ENCODE measurements at regions not wholly inside any gene's neighbourhood (a gene's known extent, or its start where the extent isn't known, plus 50 kb on each side); places are given as distances from the start of the nearest gene placed in this dataset.
"Not testable (repeated sequence)": the region's sequence is repeated elsewhere in the genome, so short reads cannot be mapped to it uniquely, and the experiment has no call there.

DNA sequence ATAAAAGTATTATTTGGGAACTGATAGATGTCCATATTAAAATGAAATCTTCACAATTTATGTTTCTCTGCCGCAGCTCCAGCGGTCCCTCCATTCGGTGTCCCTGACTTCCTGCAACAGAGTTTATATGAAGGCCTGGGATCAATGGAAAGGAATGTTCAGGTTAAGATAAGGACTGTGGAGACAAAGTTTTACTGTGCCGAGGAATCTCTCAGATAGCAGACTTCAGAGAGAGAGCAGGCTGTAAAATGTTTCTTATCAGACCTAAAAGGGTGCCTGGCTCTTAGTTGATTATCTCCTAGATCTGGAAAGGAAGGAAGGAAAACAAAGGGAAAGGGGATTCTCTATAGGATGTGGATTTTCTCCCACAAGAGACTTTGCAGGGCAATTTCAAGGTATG is 193.7 kb upstream of the PIEZO2 start:
- Histone ChIP-seq H3K4me2 (no peak overlapping the region), H3K36me3 (replicated peaks; ENCODE audit: insufficient read depth, low read depth) (no peaks in the 10 kb centered on the region), H3K27ac (no peak overlapping the region), H2AFZ (no peak overlapping the region), H3K9me2 (replicated peaks; ENCODE audit: insufficient read depth) (no peaks in the 10 kb centered on the region), H3K79me2 (no peaks in the 10 kb centered on the region), H4K20me1 (ENCODE audit: insufficient read depth, poor library complexity, severe bottlenecking) (no peaks in the 10 kb centered on the region), H3K9me3 (ENCODE audit: low read depth) (peaks cover 3% of the 10 kb centered on the region), H3K27me3 (no peaks in the 10 kb centered on the region), H3K4me1 (ENCODE audit: insufficient read depth) (no peaks in the 10 kb centered on the region), H3K4me3 (no peak overlapping the region)
- WGBS (ENCODE audit: low lambda C conversion rate, missing lambda C conversion rate): 34% methylated on average over 4 of the region's 4 CpGs
- DNase-seq (ENCODE audit: low spot score): no peak
- TF ChIP-seq EZH2 (IDR thresholded peaks at IDR 0.05; ENCODE audit: borderline replicate concordance) (no peak), EZH2phosphoT487 (IDR thresholded peaks at IDR 0.05; ENCODE audit: low read depth, severe bottlenecking, unreplicated experiment) (no peak)
- TF ChIP-seq, protein P1, sequence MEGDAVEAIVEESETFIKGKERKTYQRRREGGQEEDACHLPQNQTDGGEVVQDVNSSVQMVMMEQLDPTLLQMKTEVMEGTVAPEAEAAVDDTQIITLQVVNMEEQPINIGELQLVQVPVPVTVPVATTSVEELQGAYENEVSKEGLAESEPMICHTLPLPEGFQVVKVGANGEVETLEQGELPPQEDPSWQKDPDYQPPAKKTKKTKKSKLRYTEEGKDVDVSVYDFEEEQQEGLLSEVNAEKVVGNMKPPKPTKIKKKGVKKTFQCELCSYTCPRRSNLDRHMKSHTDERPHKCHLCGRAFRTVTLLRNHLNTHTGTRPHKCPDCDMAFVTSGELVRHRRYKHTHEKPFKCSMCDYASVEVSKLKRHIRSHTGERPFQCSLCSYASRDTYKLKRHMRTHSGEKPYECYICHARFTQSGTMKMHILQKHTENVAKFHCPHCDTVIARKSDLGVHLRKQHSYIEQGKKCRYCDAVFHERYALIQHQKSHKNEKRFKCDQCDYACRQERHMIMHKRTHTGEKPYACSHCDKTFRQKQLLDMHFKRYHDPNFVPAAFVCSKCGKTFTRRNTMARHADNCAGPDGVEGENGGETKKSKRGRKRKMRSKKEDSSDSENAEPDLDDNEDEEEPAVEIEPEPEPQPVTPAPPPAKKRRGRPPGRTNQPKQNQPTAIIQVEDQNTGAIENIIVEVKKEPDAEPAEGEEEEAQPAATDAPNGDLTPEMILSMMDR (IDR thresholded peaks at IDR 0.05; ENCODE audit: poor library complexity): no peak

DNA sequence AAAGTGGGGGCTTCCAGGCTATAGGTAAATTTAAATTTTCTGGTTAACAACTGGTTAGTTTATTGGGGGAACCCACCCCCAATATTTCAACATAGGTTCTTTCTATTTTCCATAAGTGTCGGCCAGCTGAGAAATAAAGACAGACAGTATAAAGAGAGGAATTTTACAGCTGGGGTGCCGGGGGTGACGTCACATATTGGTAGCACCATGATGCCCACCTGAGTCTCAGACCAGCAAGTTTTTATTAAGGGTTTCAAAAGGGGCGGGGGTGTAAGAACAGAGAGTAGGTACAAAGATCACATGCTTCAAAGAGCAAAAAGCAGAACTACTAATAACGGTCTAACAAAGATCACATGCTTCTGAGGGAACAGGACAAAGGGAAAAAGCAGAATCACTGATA is 192.7 kb upstream of the PIEZO2 start:
- 98% methylated on average over 5 of the region's 5 CpGs for WGBS (ENCODE audit: low lambda C conversion rate, missing lambda C conversion rate)
- not testable (repeated sequence) for H3K4me3 ChIP-seq; H4K20me1 ChIP-seq (ENCODE audit: insufficient read depth, poor library complexity, severe bottlenecking); H3K27me3 ChIP-seq; H3K79me2 ChIP-seq; DNase-seq (ENCODE audit: low spot score); H3K4me2 ChIP-seq; H3K9me2 ChIP-seq (replicated peaks; ENCODE audit: insufficient read depth); H3K36me3 ChIP-seq (replicated peaks; ENCODE audit: insufficient read depth, low read depth); H2AFZ ChIP-seq; H3K9me3 ChIP-seq (ENCODE audit: low read depth); H3K27ac ChIP-seq; H3K4me1 ChIP-seq (ENCODE audit: insufficient read depth)

DNA sequence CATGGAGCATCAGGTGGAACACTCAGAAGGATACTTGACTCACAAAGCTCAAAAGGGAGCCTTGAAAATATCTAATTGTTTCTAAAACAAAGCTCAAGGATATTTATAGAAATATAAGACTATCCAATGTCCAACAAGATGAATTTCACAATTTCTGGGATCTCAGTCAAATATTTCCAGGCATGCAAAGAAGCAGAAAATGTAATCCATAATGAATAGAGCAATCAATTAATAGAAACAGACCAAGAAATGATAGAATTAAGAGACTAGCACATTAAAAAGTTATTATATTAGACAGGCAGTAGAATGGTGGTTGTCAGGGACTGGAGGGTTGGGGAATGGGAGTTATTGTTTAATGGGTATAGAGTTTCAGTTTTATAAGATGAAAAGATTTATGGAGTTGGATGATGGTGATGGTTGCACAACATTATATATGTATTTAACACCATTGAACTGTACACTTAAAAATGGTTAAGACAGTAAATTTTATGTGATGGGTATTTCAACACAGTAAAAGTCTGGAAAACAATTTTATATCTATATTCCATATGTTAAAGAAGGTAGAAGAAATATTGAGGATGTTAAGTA is 189.9 kb upstream of the PIEZO2 start:
- no peak overlapping the region for H3K4me3 ChIP-seq
- no peaks in the 10 kb centered on the region for H4K20me1 ChIP-seq (ENCODE audit: insufficient read depth, poor library complexity, severe bottlenecking)
- no peak for DNase-seq (ENCODE audit: low spot score)
- no peaks in the 10 kb centered on the region for H3K4me1 ChIP-seq (ENCODE audit: insufficient read depth)
- no peak overlapping the region for H2AFZ ChIP-seq
- H3K27ac ChIP-seq: no peak overlapping the region
- H3K9me3 ChIP-seq (ENCODE audit: low read depth): no peaks in the 10 kb centered on the region
- H3K36me3 ChIP-seq (replicated peaks; ENCODE audit: insufficient read depth, low read depth): no peaks in the 10 kb centered on the region
- H3K79me2 ChIP-seq: no peaks in the 10 kb centered on the region
- no peak overlapping the region for H3K4me2 ChIP-seq
- no peaks in the 10 kb centered on the region for H3K9me2 ChIP-seq (replicated peaks; ENCODE audit: insufficient read depth)
- no peak for TF ChIP-seq EZH2 (IDR thresholded peaks at IDR 0.05; ENCODE audit: borderline replicate concordance)
- no peak for TF ChIP-seq EZH2phosphoT487 (IDR thresholded peaks at IDR 0.05; ENCODE audit: low read depth, severe bottlenecking, unreplicated experiment)
- TF ChIP-seq, protein P1 (IDR thresholded peaks at IDR 0.05; ENCODE audit: poor library complexity): no peak
- no peaks in the 10 kb centered on the region for H3K27me3 ChIP-seq

DNA sequence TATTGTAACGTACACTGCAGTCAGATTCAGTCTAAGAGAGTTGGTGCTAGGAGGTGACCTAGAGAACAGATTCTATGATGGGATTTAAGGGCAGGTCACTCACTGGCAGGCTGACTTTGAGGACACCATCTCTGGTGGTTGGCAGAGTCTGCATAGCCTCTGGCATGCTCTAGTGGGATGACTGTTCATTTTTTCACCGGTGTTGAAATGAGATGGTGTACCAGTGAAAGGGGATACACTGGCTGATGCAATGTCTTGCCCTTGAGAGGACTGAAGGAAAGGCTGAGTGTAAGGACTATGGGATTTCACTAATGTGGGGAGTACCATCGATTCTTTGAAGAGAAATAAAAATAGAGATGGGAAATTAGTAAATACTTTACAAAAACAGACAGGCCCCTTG is 186.9 kb upstream of the PIEZO2 start:
- WGBS (ENCODE audit: low lambda C conversion rate, missing lambda C conversion rate): 88% methylated on average over 3 of the region's 3 CpGs

More for the DNA sequence above, 186.9 kb upstream of the PIEZO2 start:
- Histone ChIP-seq H3K9me3 (ENCODE audit: low read depth) (no peaks in the 10 kb centered on the region), H3K27ac (no peak overlapping the region), H3K27me3 (no peaks in the 10 kb centered on the region), H3K4me3 (no peak overlapping the region), H3K79me2 (no peaks in the 10 kb centered on the region), H3K9me2 (replicated peaks; ENCODE audit: insufficient read depth) (no peaks in the 10 kb centered on the region), H3K4me1 (ENCODE audit: insufficient read depth) (no peaks in the 10 kb centered on the region), H3K36me3 (replicated peaks; ENCODE audit: insufficient read depth, low read depth) (no peaks in the 10 kb centered on the region), H4K20me1 (ENCODE audit: insufficient read depth, poor library complexity, severe bottlenecking) (no peaks in the 10 kb centered on the region), H2AFZ (no peak overlapping the region), H3K4me2 (no peak overlapping the region)
- TF ChIP-seq EZH2 (IDR thresholded peaks at IDR 0.05; ENCODE audit: borderline replicate concordance): no peak
- TF ChIP-seq, protein P1 (IDR thresholded peaks at IDR 0.05; ENCODE audit: poor library complexity): no peak
- no peak for TF ChIP-seq EZH2phosphoT487 (IDR thresholded peaks at IDR 0.05; ENCODE audit: low read depth, severe bottlenecking, unreplicated experiment)
- DNase-seq (ENCODE audit: low spot score): no peak

All from hepatocyte (in vitro differentiated cells).